Upper lobe of left lung (tissue), 4 donors: ENCODE measurements at regions not wholly inside any gene's neighbourhood (a gene's known extent, or its start where the extent isn't known, plus 50 kb on each side); places are given as distances from the start of the nearest gene placed in this dataset.

Source experiments
- POLR2AphosphoS5 ChIP-seq, 2 donors: sonication (generic); formaldehyde crosslinking; IDR thresholded peaks; one replicate each; pipeline ENCODE4 v1.5.1; 2017; ENCODE audit warnings: antibody characterized with exemption in 2 of 2
- TF ChIP-seq, protein P1 (sequence below), 6 experiments: fragments of 450-650 bp in 4 of 6; fragments of 200-600 bp in 2 of 6; sonication (generic) in 2 of 6; IDR thresholded peaks; one replicate each; pipeline ENCODE4 v1.5.1; 2016 to 2019; ENCODE audit warnings: antibody characterized with exemption in 6 of 6

DNA sequence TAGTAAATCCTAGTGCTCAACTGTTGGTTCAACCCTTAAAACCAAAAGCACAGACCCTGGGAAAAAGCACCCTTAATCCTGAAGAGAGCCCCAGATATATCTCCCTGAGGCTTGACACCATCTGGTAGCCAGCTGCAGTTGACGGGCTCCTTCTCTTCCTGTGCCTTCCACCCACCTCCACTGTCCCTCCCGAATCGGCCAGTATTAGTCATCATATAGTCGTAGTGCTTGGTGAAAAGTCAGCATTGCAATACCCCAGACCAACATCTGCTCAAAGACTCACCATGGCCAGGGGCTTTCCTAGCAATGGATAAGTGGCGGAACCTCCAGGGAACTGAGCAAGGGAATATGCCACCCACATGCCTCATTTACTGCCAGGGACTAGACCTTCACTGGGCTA, 125.6 kb upstream of the CRBN start:
- TF ChIP-seq, protein P1, sequence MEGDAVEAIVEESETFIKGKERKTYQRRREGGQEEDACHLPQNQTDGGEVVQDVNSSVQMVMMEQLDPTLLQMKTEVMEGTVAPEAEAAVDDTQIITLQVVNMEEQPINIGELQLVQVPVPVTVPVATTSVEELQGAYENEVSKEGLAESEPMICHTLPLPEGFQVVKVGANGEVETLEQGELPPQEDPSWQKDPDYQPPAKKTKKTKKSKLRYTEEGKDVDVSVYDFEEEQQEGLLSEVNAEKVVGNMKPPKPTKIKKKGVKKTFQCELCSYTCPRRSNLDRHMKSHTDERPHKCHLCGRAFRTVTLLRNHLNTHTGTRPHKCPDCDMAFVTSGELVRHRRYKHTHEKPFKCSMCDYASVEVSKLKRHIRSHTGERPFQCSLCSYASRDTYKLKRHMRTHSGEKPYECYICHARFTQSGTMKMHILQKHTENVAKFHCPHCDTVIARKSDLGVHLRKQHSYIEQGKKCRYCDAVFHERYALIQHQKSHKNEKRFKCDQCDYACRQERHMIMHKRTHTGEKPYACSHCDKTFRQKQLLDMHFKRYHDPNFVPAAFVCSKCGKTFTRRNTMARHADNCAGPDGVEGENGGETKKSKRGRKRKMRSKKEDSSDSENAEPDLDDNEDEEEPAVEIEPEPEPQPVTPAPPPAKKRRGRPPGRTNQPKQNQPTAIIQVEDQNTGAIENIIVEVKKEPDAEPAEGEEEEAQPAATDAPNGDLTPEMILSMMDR (IDR thresholded peaks at IDR 0.05), result no peak
- TF ChIP-seq POLR2AphosphoS5 (IDR thresholded peaks at IDR 0.05), result no peak
